GM13976 (cell line): ENCODE measurements at regions not wholly inside any gene's neighbourhood (a gene's known extent, or its start where the extent isn't known, plus 50 kb on each side); places are given as distances from the start of the nearest gene placed in this dataset.

Experiments
- DNase-seq: peaks from one replicate; pipeline ENCODE4 v3.0.0; 2012; ENCODE audit warnings: low spot score
- in situ Hi-C: fragments of 300-500 bp; cut with MboI; formaldehyde crosslinking; loops from one replicate; pipeline ENCODE4 v1.12.0; 2022; ENCODE audit warnings: low sequenced_read_pairs, mixed read lengths, inconsistent platforms; ENCODE audit not compliant: unreplicated experiment
- TF ChIP-seq, protein P1 (sequence below): IDR thresholded peaks from 2 replicates; pipeline ENCODE4 v1.5.1; 2012; ENCODE audit warnings: borderline replicate concordance, mild to moderate bottlenecking; ENCODE audit not compliant: insufficient read depth; ENCODE audit errors: extremely low read depth, missing control alignments, control extremely low read depth

DNA sequence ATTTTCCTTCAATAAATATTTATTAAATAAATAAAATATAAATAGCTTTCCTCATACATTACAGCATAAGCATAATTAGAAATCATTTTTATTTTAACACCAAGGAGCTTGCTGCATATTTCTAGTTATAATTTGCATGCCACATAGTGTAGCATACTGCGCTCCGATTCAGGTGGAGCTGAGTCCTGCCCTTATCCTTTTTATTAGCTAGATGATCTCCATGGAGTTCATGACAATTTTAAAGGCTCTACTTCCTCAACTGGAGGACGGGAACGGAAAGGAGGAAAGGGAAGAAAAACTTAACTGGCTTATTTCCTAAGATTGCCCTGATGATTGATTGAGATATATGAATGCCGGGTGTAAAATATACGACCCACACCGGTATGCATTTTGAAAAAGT, 385.2 kb downstream of the PLK2 start:
- no peak for DNase-seq
- in situ Hi-C loops = no loop called here
- TF ChIP-seq, protein P1, sequence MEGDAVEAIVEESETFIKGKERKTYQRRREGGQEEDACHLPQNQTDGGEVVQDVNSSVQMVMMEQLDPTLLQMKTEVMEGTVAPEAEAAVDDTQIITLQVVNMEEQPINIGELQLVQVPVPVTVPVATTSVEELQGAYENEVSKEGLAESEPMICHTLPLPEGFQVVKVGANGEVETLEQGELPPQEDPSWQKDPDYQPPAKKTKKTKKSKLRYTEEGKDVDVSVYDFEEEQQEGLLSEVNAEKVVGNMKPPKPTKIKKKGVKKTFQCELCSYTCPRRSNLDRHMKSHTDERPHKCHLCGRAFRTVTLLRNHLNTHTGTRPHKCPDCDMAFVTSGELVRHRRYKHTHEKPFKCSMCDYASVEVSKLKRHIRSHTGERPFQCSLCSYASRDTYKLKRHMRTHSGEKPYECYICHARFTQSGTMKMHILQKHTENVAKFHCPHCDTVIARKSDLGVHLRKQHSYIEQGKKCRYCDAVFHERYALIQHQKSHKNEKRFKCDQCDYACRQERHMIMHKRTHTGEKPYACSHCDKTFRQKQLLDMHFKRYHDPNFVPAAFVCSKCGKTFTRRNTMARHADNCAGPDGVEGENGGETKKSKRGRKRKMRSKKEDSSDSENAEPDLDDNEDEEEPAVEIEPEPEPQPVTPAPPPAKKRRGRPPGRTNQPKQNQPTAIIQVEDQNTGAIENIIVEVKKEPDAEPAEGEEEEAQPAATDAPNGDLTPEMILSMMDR = no peak

DNA sequence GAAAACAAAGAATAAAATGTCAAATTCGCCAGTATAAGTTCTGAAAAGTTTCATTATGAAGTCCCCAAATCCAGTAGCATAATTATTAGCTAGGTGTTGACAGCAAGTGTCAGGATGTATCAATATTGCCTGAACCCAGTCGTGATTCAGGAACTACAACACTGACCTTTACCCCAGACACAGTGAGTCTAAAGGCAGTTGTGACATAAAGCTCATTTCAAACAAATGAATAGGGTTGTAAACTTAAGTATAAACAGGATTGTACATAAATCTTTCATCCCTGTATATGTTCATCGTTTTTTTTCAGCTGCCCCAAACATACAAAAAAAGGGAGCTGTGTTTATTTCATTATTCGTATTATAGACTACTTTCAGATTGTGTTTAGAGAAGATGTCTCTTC, 385.7 kb downstream of the PLK2 start:
- DNase-seq = no peak
- in situ Hi-C loops = no loop called here
- TF ChIP-seq, protein P1 = no peak

DNA sequence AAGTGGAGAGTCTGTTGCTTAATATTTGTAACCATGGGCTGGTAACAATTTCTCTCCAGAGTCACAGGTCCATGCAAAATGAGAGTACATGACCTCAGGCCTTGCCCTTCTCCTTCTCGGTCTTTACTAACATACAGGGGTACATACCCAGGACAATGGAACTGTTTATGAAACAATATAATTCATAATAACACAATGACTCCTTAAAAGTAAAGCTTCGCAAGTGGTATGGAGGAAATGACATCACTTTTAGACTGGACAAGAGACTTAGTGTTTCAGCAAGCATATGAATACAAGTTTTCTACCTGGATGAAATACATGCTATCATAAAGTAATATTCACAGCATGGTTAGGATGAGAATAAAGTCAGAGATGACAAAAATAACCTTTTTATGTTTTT, 386.6 kb downstream of the PLK2 start:
- TF ChIP-seq, protein P1 = no peak
- no peak for DNase-seq
- in situ Hi-C loops = no loop called here

DNA sequence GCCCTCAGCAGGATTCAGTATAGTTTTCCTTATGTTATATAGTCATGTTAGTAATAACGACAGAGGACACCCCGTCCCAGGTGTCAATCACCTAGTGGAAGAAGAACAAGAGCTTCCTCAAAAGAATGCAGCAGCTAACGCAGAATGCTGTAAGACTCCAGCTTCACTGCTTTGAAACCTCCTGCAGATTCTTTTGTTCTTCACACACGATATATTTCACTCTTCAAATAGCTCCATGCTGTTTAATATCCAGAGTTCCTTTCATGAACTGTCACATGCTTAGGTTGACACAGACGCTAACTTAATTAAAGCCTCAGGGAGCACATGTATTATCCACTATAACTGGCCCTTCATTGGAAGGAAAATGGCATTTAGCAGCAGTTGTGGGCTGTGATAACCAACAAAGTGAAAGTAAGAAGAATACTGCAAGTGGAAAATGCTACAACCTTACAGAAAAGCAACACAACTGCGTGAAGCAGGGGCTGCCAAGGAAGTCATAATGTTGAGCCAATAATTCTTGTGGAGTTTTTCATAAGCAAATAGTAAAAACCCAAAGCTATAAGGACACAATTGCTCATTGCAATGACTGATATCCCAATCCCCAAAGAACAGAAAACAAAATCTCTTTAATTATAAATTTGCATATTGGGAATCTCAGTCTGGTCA, 387.5 kb downstream of the PLK2 start:
- no peak for DNase-seq
- in situ Hi-C loops = no loop called here
- TF ChIP-seq, protein P1 = no peak

DNA sequence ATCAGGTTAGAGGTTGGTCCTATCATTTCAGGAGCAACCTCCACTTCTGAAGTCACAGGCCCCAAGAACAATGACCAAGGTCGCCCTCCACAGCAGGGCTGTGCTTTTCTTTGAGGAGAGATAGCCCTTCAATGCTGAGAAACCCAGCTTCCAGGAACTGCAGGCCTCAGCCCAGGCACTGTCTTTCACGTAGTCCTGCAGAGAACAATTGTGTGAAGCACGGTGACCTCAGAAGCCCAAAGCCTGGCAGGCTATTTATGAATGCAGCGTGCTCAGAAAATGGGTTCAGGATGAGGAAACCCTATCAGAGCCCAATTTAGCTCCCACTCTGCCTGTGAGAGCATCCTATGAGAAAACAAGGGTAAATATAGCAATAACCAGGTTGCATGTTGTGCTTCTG, 388.3 kb downstream of the PLK2 start:
- TF ChIP-seq, protein P1 = no peak
- DNase-seq = no peak
- in situ Hi-C loops = no loop called here

DNA sequence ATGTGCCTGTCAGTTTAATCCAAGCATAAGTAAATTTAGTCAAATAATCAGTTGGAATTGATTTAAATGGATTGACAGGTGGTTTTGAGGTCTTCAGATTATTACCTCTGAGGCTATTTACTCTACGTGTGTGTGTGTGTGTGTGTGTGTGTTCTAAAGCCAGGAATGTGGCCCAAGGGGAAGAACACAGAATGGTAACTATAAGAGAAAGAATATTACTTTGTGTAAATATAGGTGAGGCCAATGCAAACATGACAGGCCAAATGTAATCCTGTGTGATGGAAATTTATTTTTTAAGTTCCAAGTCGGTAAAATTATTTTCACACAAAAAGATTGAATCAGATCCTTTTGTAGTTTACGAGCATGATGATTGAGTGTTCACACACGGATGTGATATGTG, 390.0 kb downstream of the PLK2 start:
- in situ Hi-C loops = no loop called here
- TF ChIP-seq, protein P1 = no peak
- no peak for DNase-seq
